Peyer's patch (tissue), 4 donors: ENCODE measurements at regions not wholly inside any gene's neighbourhood (a gene's known extent, or its start where the extent isn't known, plus 50 kb on each side); places are given as distances from the start of the nearest gene placed in this dataset.

Source experiments
- DNase-seq, 3 donors: peaks; one replicate each; pipeline ENCODE4 v3.0.0-alpha.2; 2017 to 2019
- H3K27ac ChIP-seq, 4 donors: fragments of 200-600 bp; sonication (generic); one replicate each; pipeline ENCODE4 v1.5.1; 2016 to 2019
- H3K27me3 ChIP-seq, 2 donors: fragments of 200-600 bp; sonication (generic); one replicate each; pipeline ENCODE4 v1.5.1; 2019
- H3K36me3 ChIP-seq, 3 donors: fragments of 200-600 bp; sonication (generic); one replicate each; pipeline ENCODE4 v1.5.1; 2016 to 2019
- H3K4me1 ChIP-seq, 4 donors: fragments of 200-600 bp; sonication (generic); one replicate each; pipeline ENCODE4 v1.5.1; 2016 to 2019
- H3K4me3 ChIP-seq, 4 donors: fragments of 200-600 bp; sonication (generic); 1 replicate in 3 of 4; 2 replicates in 1 of 4; pipeline ENCODE4 v1.5.1; 2016 to 2019; ENCODE audit warnings: mild to moderate bottlenecking in 1 of 4
- H3K9me3 ChIP-seq, 4 donors: fragments of 200-600 bp; sonication (generic); one replicate each; pipeline ENCODE4 v1.5.1; 2016 to 2019; ENCODE audit warnings: mild to moderate bottlenecking in 1 of 4
- CTCF ChIP-seq, 6 experiments: fragments of 450-650 bp in 4 of 6; fragments of 200-600 bp in 2 of 6; sonication (generic) in 1 of 6; IDR thresholded peaks; one replicate each; pipeline ENCODE4 v1.5.1; 2017 to 2019; ENCODE audit warnings: antibody characterized with exemption in 6 of 6, mild to moderate bottlenecking in 3 of 6, moderate library complexity in 1 of 6
- POLR2A ChIP-seq, 2 donors: fragments of 450-650 bp; IDR thresholded peaks; one replicate each; pipeline ENCODE4 v1.5.1; 2017; ENCODE audit warnings: antibody characterized with exemption in 2 of 2, mild to moderate bottlenecking in 2 of 2, moderate library complexity in 2 of 2

- DNase-seq, result no peak
- Histone ChIP-seq H3K4me3 (no peak overlapping the region), H3K9me3 (no peaks in the 10 kb centered on the region), H3K4me1 (no peaks in the 10 kb centered on the region), H3K27me3 (no peaks in the 10 kb centered on the region), H3K36me3 (no peaks in the 10 kb centered on the region), H3K27ac (no peak overlapping the region)
- TF ChIP-seq CTCF (IDR thresholded peaks at IDR 0.05) (no peak), POLR2A (IDR thresholded peaks at IDR 0.05) (no peak)
Measured at GRCh38 chr6:16832721-16833120, 71.5 kb upstream of the ATXN1 start.

- H3K9me3 ChIP-seq, result no peaks in the 10 kb centered on the region
- DNase-seq, result no peak
- TF ChIP-seq CTCF (IDR thresholded peaks at IDR 0.05), result no peak
- H3K4me3 ChIP-seq, result no peak overlapping the region
- no peaks in the 10 kb centered on the region for H3K4me1 ChIP-seq
- no peak overlapping the region for H3K27ac ChIP-seq
- no peaks in the 10 kb centered on the region for H3K27me3 ChIP-seq
- no peaks in the 10 kb centered on the region for H3K36me3 ChIP-seq
Measured at GRCh38 chr6:16832043-16832567, 70.8 kb upstream of the ATXN1 start.

GRCh38 chr6:16831136-16831535 is 69.9 kb upstream of the ATXN1 start:
- no peak overlapping the region for H3K27ac ChIP-seq
- no peaks in the 10 kb centered on the region for H3K9me3 ChIP-seq
- H3K36me3 ChIP-seq, result no peaks in the 10 kb centered on the region
- no peak for TF ChIP-seq POLR2A (IDR thresholded peaks at IDR 0.05)
- no peak for TF ChIP-seq CTCF (IDR thresholded peaks at IDR 0.05)
- H3K4me1 ChIP-seq, result no peaks in the 10 kb centered on the region
- H3K4me3 ChIP-seq, result no peak overlapping the region
- no peaks in the 10 kb centered on the region for H3K27me3 ChIP-seq
- no peak for DNase-seq

- Histone ChIP-seq H3K4me3 (no peak overlapping the region), H3K27ac (no peak overlapping the region), H3K4me1 (no peaks in the 10 kb centered on the region), H3K9me3 (no peaks in the 10 kb centered on the region), H3K27me3 (no peaks in the 10 kb centered on the region), H3K36me3 (no peaks in the 10 kb centered on the region)
- TF ChIP-seq CTCF (IDR thresholded peaks at IDR 0.05) (no peak), POLR2A (IDR thresholded peaks at IDR 0.05) (no peak)
- no peak for DNase-seq
Measured at GRCh38 chr6:16828058-16828457, 66.8 kb upstream of the ATXN1 start.

GRCh38 chr6:16827627-16828026 is 66.4 kb upstream of the ATXN1 start:
- H3K9me3 ChIP-seq, result no peaks in the 10 kb centered on the region
- no peaks in the 10 kb centered on the region for H3K27me3 ChIP-seq
- DNase-seq, result no peak
- no peak for TF ChIP-seq CTCF (IDR thresholded peaks at IDR 0.05)
- no peak overlapping the region for H3K4me3 ChIP-seq
- H3K27ac ChIP-seq, result no peak overlapping the region
- H3K36me3 ChIP-seq, result no peaks in the 10 kb centered on the region
- no peaks in the 10 kb centered on the region for H3K4me1 ChIP-seq

- Histone ChIP-seq H3K36me3 (no peaks in the 10 kb centered on the region), H3K27ac (no peak overlapping the region), H3K4me3 (no peak overlapping the region), H3K4me1 (no peaks in the 10 kb centered on the region), H3K9me3 (no peaks in the 10 kb centered on the region), H3K27me3 (no peaks in the 10 kb centered on the region)
- no peak for DNase-seq
- no peak for TF ChIP-seq POLR2A (IDR thresholded peaks at IDR 0.05)
- TF ChIP-seq CTCF (IDR thresholded peaks at IDR 0.05), result no peak
Measured at GRCh38 chr6:16825784-16826183, 64.5 kb upstream of the ATXN1 start.
